Loucy (cell line): ENCODE measurements at regions not wholly inside any gene's neighbourhood (a gene's known extent, or its start where the extent isn't known, plus 50 kb on each side); places are given as distances from the start of the nearest gene placed in this dataset.

Source experiments
- EZH2phosphoT487 ChIP-seq: fragments of 200-600 bp; IDR thresholded peaks from 2 replicates; pipeline ENCODE4 v1.6.1; 2018; ENCODE audit warnings: antibody characterized with exemption, mild to moderate bottlenecking, moderate library complexity, borderline replicate concordance
- TF ChIP-seq, protein P1 (sequence below): fragments of 200-600 bp; sonication (generic); conservative IDR thresholded peaks from 2 replicates; pipeline ENCODE4 v1.5.1; 2014; ENCODE audit warnings: mild to moderate bottlenecking, antibody characterized with exemption, low read length

DNA sequence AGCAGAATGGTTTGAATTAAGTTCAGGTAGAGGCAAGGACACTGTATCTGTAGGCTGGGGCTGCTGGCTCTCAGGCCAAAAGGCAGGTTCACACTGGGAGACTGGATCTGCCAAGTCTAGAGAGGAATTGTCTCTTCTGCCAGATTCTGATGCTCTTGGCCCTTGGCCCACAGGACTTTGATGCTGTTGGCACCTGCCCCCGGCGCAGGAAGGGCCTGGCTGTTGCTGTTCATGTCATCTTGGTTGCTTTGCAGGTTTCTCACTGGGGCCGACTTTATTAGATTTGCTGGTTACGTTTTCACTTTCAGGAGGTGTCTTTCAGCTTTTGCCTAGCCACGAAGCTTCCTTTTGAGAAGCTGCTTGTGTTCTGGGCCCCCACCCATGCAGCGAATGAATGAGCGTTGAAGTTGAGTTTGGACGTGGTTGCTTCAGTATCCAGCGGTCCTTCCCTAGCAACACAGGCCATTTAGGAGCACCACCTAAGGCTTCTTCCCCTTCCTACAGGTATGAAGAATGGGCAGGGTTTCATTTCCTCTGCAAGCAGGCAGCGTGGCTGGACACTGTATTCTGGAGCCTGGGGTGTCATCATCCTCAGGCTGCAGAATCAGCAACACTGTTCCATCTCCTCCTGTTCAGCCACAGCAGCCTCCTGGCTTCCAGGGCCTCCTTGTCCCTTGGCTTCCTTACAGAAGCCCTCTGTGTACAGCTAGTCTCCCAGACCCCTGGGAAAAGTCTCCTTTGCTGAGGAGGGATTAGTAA lies 65.6 kb upstream of the PRR23C start:
- TF ChIP-seq EZH2phosphoT487: no peak
- TF ChIP-seq, protein P1, sequence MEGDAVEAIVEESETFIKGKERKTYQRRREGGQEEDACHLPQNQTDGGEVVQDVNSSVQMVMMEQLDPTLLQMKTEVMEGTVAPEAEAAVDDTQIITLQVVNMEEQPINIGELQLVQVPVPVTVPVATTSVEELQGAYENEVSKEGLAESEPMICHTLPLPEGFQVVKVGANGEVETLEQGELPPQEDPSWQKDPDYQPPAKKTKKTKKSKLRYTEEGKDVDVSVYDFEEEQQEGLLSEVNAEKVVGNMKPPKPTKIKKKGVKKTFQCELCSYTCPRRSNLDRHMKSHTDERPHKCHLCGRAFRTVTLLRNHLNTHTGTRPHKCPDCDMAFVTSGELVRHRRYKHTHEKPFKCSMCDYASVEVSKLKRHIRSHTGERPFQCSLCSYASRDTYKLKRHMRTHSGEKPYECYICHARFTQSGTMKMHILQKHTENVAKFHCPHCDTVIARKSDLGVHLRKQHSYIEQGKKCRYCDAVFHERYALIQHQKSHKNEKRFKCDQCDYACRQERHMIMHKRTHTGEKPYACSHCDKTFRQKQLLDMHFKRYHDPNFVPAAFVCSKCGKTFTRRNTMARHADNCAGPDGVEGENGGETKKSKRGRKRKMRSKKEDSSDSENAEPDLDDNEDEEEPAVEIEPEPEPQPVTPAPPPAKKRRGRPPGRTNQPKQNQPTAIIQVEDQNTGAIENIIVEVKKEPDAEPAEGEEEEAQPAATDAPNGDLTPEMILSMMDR: no peak
